Astrocyte (in vitro differentiated cells and primary cell): ENCODE measurements at regions not wholly inside any gene's neighbourhood (a gene's known extent, or its start where the extent isn't known, plus 50 kb on each side); places are given as distances from the start of the nearest gene placed in this dataset.

Experiments used
- CTCF ChIP-seq: IDR thresholded peaks from 2 replicates; pipeline ENCODE4 v1.5.1; 2011; ENCODE audit warnings: low read depth, mild to moderate bottlenecking, inconsistent platforms, low read length, moderate library complexity; ENCODE audit not compliant: insufficient read depth
- EZH2 ChIP-seq: IDR thresholded peaks from 2 replicates; pipeline ENCODE4 v1.6.1; 2012; ENCODE audit warnings: mild to moderate bottlenecking, low read length, inconsistent platforms; ENCODE audit not compliant: insufficient read depth

GRCh38 chr11:8858808-8859207 is 52.2 kb upstream of the AKIP1 start:
- TF ChIP-seq CTCF (no peak), EZH2 (no peak)
